OCI-M1 (cell line): ENCODE measurements at regions not wholly inside any gene's neighbourhood (a gene's known extent, or its start where the extent isn't known, plus 50 kb on each side); places are given as distances from the start of the nearest gene placed in this dataset.

Source experiments
- DNase-seq: peaks from one replicate; lab custom pipeline; 2025; lab: John Stamatoyannopoulos, UW

DNA sequence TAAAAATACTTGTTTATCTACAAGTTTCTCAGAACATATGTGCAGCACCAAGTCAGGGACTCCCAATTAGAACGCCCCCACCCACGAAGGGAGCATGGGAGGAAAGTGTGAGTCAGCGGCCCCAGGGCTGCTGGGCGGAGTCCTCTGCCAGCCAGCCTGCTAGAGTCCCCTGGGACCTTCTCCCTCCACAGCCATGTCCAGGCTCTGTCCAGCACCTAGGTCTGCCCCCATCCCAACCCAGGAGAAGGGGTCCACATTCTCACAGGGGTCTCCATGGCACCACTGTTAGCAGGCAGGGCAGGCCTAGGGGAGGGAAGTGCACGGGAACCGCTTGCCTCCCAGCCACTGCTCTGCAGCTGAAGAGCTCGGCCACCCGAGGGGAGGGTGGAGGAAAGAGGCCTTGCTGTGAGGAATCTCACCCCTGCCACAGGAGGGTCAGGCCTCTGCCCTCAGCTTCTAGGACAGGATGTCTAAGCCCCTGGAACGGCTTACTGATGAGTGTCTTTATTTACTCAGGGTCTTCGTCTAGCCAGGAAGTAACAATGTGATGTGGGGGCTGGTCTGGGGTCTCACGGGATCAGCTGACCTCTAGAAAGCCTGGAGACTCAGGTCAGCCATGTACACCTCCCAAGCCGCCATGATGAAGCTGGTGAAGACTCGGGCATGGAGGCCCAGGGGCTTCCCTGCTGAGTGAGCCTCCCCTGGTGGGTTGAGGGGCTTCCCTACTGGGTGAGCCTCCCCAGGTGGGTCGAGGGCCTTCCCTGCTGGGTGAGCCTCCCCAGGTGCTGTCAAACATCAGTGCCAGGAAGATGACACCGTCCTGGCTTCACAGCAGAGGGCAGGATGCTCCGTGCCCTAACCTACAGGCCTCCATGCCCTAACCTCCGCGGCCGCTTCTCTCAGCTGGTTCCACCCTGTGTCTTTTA, 190.3 kb downstream of the RBFOX3 start:
- peak; percentile 13 for DNase-seq

GRCh38 chr17:79417476-79417988, 193.3 kb downstream of the RBFOX3 start:
- no peak for DNase-seq

DNA sequence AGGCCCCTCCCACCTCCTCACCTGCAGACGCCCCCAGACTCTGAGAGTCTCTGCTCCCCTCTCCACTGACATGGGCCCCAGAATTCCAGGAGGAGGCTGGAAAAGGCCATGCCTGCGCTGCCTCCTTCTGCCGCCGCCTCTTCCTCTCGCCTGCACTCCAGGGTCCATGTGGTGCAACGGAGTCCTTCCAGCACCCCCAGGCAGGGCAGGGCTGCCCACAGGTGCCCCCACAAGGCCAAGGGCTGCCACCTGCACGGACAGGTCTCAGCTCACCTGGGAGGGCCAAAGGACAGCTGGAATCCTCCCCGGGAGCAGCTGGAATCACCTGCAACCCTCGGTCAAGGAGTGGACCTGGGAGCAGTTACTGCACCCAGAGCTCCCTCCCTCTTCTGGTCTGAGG, 194.9 kb downstream of the RBFOX3 start:
- no peak for DNase-seq

DNA sequence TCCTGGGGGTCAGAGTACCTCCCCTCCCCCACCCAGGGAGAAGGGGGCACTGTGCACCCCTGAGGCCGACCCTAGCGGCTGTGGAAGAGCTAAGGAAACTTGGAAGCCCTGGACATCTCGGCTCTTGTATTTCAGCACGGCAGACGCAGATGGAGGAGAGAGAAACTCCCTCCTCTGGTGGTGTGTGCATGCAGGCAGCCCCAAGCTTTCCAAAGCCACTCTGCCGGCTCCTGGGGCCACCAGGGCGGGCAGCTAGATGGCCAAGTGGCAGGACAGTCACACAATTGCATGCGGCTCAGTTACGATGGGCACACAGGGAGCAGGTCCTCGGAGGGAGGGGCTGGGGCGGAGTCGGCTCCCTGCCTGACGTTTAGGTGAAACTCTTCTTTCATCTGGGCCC, 195.5 kb downstream of the RBFOX3 start:
- DNase-seq: no peak

GRCh38 chr17:79414793-79415211, 196.0 kb downstream of the RBFOX3 start:
- no peak for DNase-seq

DNA sequence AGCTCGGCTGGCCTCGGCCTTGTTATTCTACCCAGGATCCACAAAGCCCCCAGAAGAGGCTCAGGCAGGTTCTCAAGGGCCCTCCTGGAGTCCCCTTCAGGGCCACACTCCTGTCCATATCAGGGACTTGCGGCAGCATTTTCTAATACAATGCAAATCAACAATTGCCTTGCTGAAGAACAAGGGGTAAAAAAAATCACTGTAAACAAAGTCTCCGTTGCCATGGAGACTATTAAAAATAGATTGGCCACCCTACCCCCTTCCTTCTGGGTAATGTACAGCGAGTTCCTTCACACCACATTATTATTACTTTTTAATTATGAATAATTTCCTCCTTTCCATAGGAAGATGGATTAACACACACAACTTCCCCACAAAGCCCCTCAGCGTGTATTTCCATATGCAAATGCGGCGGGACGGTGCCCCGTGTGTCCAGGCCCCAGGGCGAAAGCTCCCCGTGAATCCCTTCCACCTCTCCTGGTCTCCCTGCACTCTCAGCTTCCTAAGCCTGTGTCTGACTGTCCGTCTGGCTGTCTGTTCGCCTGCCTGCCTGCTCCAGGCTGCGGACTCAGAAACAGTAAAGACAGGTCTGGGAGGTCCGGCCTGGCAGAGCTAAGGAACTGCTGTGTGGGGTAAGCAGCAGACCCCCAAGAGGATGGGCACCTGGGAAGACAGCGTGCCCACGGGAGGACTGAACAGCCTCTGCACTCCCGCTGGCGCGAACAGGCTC, 196.6 kb downstream of the RBFOX3 start:
- DNase-seq: no peak

DNA sequence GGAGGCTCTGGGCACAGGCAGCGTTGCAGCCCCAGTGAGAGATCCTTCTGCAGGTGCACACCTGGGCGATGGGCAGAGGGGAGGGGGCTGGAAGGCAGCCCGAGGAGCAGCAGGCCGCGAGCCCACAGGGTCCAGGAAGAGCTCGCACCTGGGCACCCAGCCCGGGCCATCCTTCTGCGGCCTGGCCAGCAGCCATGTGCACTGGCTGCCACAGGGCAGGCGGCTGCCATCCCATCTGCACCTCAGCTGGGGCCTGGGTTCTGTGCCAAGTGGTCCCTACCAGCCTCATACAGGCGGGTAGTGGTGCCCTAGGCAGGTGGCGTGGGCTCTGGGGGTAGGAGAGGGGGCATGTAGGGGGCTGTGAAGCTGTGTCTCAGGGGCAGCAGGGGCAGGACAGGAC, 197.2 kb downstream of the RBFOX3 start:
- no peak for DNase-seq

DNA sequence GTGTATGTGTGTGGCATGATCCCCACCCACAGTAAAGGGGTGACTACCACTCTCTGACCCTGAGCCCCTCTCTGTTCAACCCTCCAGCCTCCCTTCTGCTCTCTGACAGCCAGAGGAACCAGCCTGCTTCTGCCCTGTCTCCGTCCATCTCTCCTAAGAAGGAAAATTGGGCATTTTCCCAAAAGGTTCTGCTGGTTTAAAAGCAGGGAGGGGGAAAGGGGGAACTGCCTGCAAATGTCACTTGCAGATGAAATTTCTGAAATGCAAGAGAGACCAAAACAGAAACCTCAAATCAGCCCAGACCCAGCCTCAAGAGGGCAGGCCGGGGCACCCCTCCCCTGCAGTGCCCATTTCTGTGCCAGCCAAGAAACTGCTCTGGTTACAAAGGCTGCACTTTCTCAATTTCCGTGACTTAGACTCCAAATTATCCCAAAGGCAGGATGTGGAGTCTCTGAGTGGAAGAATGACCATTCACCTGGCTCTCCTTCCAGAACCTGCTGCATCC, 197.9 kb downstream of the RBFOX3 start:
- no peak for DNase-seq

GRCh38 chr17:79412110-79412509, 198.7 kb downstream of the RBFOX3 start:
- DNase-seq: no peak

GRCh38 chr17:79411419-79411818, 199.4 kb downstream of the RBFOX3 start:
- no peak for DNase-seq

DNA sequence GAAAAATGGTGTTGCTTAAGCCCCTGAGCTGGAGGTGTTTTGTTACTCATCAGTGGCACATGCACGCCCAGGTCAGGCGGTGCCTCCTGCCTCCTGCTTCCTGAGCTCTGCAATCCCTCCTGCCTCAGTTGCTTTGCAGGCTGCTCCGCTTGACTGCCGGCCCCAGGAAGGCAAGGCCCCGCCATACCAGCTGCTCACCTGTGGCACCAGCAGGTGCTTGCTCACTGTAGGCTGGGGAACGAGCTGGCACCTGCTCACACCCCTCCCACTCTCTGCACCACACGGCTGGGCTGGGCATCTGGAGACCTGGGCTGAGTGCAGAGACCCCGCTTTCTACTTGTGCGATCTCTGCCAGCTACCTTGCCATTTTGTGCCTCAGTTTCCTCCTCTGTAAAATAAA, 200.2 kb downstream of the RBFOX3 start:
- DNase-seq: no peak

DNA sequence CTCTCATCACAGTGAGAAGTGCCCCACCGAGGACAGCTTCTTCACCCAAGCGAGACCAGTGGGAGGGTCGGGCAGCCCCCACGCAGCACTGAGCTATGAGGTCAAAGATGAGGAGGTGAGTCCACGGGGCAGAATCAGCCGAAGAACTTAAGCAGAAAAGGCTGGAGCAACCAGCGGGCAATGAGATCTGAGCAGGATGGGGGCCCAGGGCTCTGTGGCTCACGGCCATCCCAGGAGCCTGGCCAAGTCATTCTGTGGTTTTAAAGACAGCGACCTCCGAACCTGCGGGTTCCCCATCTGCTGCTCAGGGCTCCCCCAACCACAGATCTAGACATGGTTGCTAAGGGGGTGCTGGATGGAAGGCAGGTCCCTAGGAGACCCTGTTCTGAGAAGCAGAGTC, 202.6 kb downstream of the RBFOX3 start:
- no peak for DNase-seq

DNA sequence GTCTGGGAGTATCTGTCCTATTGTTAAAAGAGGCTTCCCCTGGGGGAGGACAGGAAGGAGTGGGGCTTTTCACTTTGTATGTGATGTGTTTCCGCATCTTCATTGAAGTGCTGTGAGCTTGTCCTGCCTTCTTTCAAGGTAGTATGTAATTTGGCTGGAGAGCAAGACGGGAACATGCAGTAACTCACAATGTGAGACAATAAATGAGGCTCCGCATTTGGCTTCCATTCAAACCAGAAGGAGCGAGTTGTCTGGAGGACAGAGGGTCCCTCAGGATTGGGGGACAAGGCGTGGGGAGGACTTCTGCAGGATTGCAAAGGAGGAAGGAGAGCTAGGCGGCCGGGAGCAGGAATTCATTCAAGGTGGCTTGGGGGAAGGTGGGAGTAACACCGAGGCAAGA, 203.5 kb downstream of the RBFOX3 start:
- no peak for DNase-seq

DNA sequence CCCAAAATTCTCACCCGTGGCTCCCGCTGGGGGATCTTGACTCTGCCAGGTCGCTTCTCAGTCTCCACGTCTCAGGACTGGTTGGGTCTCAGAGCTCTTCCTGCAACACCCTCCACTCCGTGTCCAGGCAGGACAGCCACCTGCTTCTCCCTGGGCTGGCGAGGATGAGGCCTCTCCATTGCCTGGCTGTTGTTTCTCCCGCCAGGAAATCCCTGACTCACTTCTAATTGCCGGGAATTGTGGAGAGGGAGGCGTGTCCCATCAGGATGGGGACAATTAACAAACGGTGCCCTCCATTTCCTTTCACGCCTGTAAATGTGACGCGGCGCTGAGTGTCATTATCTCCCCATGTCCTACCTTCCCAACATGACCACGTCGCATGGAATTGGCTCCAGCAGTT, 204.5 kb downstream of the RBFOX3 start:
- DNase-seq: no peak

GRCh38 chr17:79405823-79406222, 205.0 kb downstream of the RBFOX3 start:
- DNase-seq: no peak

DNA sequence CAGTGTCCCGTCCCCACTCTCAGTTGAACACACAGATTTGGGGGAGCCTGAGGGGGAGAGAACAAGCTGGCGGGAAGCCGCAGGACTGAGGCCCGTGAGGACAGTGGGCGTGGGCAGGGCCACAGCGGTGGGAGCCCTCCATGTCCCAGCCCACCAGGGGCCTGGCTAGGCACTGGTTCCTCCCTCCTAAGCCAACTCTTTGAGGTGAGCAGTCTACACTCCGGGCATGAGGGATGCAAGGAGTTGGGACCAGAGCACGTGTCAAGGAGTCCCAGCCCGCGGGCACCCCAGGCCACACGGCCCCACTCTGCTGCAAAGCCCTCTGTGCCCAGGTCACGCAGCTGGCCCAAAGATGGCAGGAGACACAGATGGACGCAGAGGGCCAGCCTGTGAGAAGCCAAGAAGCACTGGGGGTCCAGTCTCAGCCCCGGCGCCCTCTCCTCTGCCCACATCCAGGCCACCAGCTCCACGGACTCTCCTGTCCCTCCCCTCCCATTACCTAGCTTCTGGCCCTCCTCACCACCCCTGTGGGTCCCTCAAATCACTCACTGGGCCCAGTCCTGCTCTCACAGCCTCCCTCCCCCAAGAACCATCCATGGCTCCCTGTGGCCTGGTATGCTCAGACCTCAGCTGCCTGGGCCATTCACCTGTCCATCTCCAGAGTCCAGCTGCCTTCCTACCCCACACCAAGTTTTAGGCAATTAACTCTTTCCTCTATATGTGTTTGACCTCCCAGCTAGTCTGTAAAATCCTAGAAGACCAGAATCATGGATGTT, 206.5 kb downstream of the RBFOX3 start:
- no peak for DNase-seq

DNA sequence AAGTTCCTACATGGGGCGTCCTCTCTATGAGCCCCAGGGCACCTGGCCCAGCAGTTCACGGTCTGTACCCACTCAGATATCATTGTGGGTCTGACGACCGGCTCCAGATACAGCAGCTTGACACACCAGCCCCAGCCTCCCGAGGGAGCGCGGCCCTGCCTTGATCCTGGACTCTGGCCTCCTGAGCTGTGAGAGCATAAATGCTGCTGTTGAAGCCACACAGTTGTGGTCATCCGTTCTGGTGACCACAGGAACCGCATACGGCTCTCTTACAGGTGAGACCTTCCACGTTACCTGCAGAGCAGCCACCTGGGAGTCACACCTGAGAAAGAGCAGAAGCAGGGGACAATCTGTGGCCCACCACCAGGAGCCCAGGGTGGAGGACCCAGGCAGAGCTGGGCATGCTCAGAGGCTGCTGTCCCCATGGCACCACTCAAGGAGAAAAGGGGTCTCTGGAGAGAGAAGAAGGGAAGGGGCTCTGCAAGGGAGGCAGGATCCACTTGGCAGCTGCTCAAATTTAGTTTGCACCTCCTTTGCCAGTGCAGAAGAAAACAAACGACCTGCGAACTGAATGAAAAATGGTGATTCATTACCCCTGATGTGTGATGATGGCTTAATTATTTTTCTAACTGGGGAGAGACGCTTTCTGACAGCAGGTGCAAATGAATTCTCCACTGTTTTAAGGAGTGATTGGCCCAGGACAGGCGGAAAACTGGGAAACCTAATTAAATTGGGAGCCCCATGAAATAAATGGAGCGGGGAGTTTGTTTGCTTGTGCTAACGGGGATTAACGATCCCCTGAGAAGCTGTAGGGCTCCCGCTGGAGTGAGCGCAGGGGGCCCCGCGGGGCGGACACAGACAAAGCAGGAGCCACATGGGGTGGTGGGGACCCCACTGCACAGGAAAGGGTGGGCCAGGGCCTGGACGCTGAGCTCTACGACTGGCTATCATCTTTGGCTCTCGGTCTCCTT, 208.9 kb downstream of the RBFOX3 start:
- no peak for DNase-seq

- DNase-seq: peak; percentile 81
Measured at GRCh38 chr17:79400989-79401703, 209.7 kb downstream of the RBFOX3 start.

DNA sequence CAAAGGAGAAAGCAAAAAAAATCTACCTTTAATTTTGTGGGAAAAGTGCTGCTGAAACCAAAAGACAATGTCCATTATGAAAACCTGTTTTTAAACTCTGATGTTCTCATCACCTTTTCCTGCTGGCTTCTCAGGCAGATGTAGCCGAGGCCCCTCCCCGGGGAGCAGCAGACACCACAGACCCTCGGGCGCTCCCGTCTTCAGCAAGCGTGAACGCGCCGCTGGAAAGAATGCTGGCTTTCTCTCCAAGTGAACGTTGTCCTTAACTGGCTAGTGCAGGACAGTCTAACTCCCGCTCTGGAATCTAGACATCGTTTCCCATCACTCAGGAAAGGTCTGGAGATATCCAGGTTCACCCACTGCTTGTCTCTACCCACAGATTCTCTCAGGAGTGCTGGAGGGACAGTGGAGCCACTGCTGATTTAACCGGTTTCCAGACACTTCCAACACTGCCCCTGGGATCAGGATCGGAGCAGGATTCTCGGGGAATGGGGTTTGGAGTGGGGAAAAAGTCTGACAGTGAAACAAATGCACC, 211.2 kb downstream of the RBFOX3 start:
- no peak for DNase-seq

- DNase-seq: no peak
Measured at GRCh38 chr17:79398441-79398840, 212.4 kb downstream of the RBFOX3 start.
